Panc1 (cell line): ENCODE measurements at regions not wholly inside any gene's neighbourhood (a gene's known extent, or its start where the extent isn't known, plus 50 kb on each side); places are given as distances from the start of the nearest gene placed in this dataset.

Experiments used
- TCF7L2 ChIP-seq: IDR thresholded peaks from 2 replicates; pipeline ENCODE4 v1.6.1; 2011; ENCODE audit warnings: mild to moderate bottlenecking, low read depth, low read length, inconsistent platforms
- TF ChIP-seq, protein P1 (sequence below): fragments of 450-650 bp; IDR thresholded peaks from 2 replicates; pipeline ENCODE4 v1.5.1; 2017; ENCODE audit warnings: mild to moderate bottlenecking
- TF ChIP-seq, protein P2 (sequence below), 2 experiments: IDR thresholded peaks; 2 replicates each; pipeline ENCODE4 v1.6.1; 2011 to 2012; ENCODE audit warnings: low read depth in 2 of 2, control low read depth in 1 of 2, low read length in 1 of 2, mild to moderate bottlenecking in 1 of 2, moderate library complexity in 1 of 2; ENCODE audit not compliant: insufficient read depth in 1 of 2

DNA sequence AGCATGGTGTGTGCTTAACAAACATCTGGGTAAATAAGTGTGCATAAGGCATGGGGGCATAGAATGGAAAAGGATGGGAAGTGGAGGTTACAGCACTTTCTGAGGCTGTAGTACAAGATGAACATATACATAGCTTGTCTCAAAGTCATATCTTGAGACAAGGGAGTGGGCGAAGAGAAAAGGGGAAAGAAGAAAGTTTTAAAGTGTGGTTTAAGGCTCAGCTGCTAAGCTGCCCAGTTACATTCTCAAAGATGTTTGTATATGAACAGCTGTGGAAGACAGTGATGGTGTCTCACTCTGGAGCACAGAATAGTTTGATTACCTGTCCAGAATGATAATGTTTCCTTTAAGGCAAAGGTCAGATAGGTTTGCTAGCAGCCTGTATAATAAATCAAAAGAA is 61.9 kb upstream of the LANCL2 start:
- TF ChIP-seq, protein P1, sequence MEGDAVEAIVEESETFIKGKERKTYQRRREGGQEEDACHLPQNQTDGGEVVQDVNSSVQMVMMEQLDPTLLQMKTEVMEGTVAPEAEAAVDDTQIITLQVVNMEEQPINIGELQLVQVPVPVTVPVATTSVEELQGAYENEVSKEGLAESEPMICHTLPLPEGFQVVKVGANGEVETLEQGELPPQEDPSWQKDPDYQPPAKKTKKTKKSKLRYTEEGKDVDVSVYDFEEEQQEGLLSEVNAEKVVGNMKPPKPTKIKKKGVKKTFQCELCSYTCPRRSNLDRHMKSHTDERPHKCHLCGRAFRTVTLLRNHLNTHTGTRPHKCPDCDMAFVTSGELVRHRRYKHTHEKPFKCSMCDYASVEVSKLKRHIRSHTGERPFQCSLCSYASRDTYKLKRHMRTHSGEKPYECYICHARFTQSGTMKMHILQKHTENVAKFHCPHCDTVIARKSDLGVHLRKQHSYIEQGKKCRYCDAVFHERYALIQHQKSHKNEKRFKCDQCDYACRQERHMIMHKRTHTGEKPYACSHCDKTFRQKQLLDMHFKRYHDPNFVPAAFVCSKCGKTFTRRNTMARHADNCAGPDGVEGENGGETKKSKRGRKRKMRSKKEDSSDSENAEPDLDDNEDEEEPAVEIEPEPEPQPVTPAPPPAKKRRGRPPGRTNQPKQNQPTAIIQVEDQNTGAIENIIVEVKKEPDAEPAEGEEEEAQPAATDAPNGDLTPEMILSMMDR, result no peak
- TF ChIP-seq, protein P2, sequence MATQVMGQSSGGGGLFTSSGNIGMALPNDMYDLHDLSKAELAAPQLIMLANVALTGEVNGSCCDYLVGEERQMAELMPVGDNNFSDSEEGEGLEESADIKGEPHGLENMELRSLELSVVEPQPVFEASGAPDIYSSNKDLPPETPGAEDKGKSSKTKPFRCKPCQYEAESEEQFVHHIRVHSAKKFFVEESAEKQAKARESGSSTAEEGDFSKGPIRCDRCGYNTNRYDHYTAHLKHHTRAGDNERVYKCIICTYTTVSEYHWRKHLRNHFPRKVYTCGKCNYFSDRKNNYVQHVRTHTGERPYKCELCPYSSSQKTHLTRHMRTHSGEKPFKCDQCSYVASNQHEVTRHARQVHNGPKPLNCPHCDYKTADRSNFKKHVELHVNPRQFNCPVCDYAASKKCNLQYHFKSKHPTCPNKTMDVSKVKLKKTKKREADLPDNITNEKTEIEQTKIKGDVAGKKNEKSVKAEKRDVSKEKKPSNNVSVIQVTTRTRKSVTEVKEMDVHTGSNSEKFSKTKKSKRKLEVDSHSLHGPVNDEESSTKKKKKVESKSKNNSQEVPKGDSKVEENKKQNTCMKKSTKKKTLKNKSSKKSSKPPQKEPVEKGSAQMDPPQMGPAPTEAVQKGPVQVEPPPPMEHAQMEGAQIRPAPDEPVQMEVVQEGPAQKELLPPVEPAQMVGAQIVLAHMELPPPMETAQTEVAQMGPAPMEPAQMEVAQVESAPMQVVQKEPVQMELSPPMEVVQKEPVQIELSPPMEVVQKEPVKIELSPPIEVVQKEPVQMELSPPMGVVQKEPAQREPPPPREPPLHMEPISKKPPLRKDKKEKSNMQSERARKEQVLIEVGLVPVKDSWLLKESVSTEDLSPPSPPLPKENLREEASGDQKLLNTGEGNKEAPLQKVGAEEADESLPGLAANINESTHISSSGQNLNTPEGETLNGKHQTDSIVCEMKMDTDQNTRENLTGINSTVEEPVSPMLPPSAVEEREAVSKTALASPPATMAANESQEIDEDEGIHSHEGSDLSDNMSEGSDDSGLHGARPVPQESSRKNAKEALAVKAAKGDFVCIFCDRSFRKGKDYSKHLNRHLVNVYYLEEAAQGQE (IDR thresholded peaks at IDR 0.05; ENCODE audit: insufficient read depth in 1 of 2, low read depth in 2 of 2, low read length in 1 of 2), result no peak
- TF ChIP-seq TCF7L2, result no peak
